Panc1 (cell line): ENCODE measurements at regions not wholly inside any gene's neighbourhood (a gene's known extent, or its start where the extent isn't known, plus 50 kb on each side); places are given as distances from the start of the nearest gene placed in this dataset.

Experiments
- ATAC-seq: fragments of 200-7000 bp; cut with Tn5 transposase; 2 replicates; pipeline ENCODE4 v1.9.1; 2020; ENCODE audit warnings: mild to moderate bottlenecking, moderate library complexity
- BruUV-seq: library from RNA; stranded (reverse); fragments of 400-500 nt; replicated peaks from 2 replicates; lab custom pipeline; 2021; lab: Mats Ljungman, UMichigan
- CTCF ChIA-PET: fragments of 300-600 bp; sonication (Branson Sonifier 250); formaldehyde crosslinking; loops from one replicate; lab custom pipeline; 2022; ENCODE audit warnings: antibody characterized with exemption; lab: Charles Lee
- POLR2A ChIA-PET: fragments of 300-600 bp; sonication (Branson Sonifier 250); formaldehyde crosslinking; loops from one replicate; lab custom pipeline; 2022; ENCODE audit warnings: antibody characterized with exemption; lab: Charles Lee
- DNase-seq: peaks from one replicate; pipeline ENCODE4 v3.0.0-alpha.2; 2010; ENCODE audit warnings: low read depth, low spot score
- H3K27ac ChIP-seq: 2 replicates; pipeline ENCODE4 v1.5.1; 2011; ENCODE audit warnings: mild to moderate bottlenecking, low read length, inconsistent platforms
- H3K27me3 ChIP-seq: fragments of 200-500 bp; sonication (Bioruptor generic); 2 replicates; pipeline ENCODE4 v1.6.0; 2014; ENCODE audit warnings: low read length, inconsistent platforms; ENCODE audit not compliant: control insufficient read depth, insufficient read depth
- H3K36me3 ChIP-seq: fragments of 200-500 bp; sonication (Bioruptor generic); 2 replicates; pipeline ENCODE4 v1.5.1; 2014; ENCODE audit warnings: inconsistent platforms, mild to moderate bottlenecking, low read length, moderate library complexity; ENCODE audit not compliant: control insufficient read depth, insufficient read depth
- H3K4me1 ChIP-seq: 2 replicates; pipeline ENCODE4 v1.5.1; 2011; ENCODE audit warnings: inconsistent platforms, mild to moderate bottlenecking, low read length, moderate library complexity; ENCODE audit not compliant: control insufficient read depth, insufficient read depth
- H3K4me3 ChIP-seq, 2 experiments: 2 replicates each; pipeline ENCODE4 v1.5.1; 2011 to 2012; ENCODE audit warnings: low read depth in 2 of 2, low read length in 2 of 2, mild to moderate bottlenecking in 2 of 2, inconsistent platforms in 1 of 2, moderate library complexity in 1 of 2
- H3K9me3 ChIP-seq: fragments of 200-500 bp; sonication (Bioruptor generic); 2 replicates; pipeline ENCODE4 v1.5.1; 2014; ENCODE audit warnings: low read depth, mild to moderate bottlenecking, inconsistent platforms, low read length, moderate library complexity; ENCODE audit not compliant: control insufficient read depth, insufficient read depth
- POLR2AphosphoS5 ChIP-seq: IDR thresholded peaks from 2 replicates; pipeline ENCODE4 v1.6.1; 2012; ENCODE audit warnings: mild to moderate bottlenecking, low read depth, low read length, moderate library complexity
- SIN3A ChIP-seq: IDR thresholded peaks from 2 replicates; pipeline ENCODE4 v1.6.1; 2012; ENCODE audit warnings: low read depth, mild to moderate bottlenecking, low read length, moderate library complexity, borderline replicate concordance; ENCODE audit not compliant: insufficient read depth
- TCF7L2 ChIP-seq: IDR thresholded peaks from 2 replicates; pipeline ENCODE4 v1.6.1; 2011; ENCODE audit warnings: mild to moderate bottlenecking, low read depth, low read length, inconsistent platforms
- in situ Hi-C: cut with HindIII; loops from 2 replicates; pipeline ENCODE4 v1.10.0; 2016; ENCODE audit warnings: low sequenced_read_pairs, low pct_unique_long_range_greater_than_20kb
- intact Hi-C: fragments of 100-400 bp; cut with micrococcal nuclease; formaldehyde crosslinking; loops from one replicate; pipeline ENCODE4 v1.10.0; 2022; ENCODE audit not compliant: unreplicated experiment
- TF ChIP-seq, protein P1 (sequence below): fragments of 450-650 bp; IDR thresholded peaks from 2 replicates; pipeline ENCODE4 v1.5.1; 2017; ENCODE audit warnings: mild to moderate bottlenecking
- TF ChIP-seq, protein P2 (sequence below), 2 experiments: IDR thresholded peaks; 2 replicates each; pipeline ENCODE4 v1.6.1; 2011 to 2012; ENCODE audit warnings: low read depth in 2 of 2, control low read depth in 1 of 2, low read length in 1 of 2, mild to moderate bottlenecking in 1 of 2, moderate library complexity in 1 of 2; ENCODE audit not compliant: insufficient read depth in 1 of 2

DNA sequence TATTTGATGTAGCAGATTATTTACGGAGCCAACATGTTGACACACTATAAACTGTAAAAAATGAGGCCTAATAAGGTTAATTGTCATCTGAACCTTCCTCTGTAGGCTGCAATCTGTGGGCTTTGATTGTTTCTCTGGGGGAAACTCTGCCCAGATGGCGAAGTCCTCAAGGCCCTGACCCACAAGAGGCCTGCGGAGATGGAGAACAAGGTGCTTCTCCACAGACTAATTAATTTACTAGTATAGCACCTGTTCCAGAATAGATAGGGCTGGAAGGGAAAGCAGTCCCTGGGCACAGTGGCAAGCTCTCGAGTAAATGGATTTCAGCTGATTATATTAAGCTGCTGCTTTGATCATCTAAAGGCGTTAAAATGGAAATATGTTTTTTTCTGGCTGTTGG, 338.8 kb upstream of the DNAJC19 start:
- Histone ChIP-seq H3K4me1 (no peaks in the 10 kb centered on the region), H3K27ac (no peak overlapping the region), H3K9me3 (no peaks in the 10 kb centered on the region), H3K36me3 (no peaks in the 10 kb centered on the region), H3K4me3 (no peak overlapping the region), H3K27me3 (no peaks in the 10 kb centered on the region)
- POLR2A ChIA-PET = no interaction called here
- BruUV-seq = no TSS peak
- DNase-seq (no peak), ATAC-seq (no peak)
- intact Hi-C loops = loop anchor here (10.0 kb wide), 2 partner anchors 286 to 1356 kb away; no protein-coding TSS in a partner anchor
- CTCF ChIA-PET = no interaction called here
- in situ Hi-C loops = no loop called here
- TF ChIP-seq SIN3A (no peak), TCF7L2 (no peak), POLR2AphosphoS5 (no peak)
- TF ChIP-seq, protein P1, sequence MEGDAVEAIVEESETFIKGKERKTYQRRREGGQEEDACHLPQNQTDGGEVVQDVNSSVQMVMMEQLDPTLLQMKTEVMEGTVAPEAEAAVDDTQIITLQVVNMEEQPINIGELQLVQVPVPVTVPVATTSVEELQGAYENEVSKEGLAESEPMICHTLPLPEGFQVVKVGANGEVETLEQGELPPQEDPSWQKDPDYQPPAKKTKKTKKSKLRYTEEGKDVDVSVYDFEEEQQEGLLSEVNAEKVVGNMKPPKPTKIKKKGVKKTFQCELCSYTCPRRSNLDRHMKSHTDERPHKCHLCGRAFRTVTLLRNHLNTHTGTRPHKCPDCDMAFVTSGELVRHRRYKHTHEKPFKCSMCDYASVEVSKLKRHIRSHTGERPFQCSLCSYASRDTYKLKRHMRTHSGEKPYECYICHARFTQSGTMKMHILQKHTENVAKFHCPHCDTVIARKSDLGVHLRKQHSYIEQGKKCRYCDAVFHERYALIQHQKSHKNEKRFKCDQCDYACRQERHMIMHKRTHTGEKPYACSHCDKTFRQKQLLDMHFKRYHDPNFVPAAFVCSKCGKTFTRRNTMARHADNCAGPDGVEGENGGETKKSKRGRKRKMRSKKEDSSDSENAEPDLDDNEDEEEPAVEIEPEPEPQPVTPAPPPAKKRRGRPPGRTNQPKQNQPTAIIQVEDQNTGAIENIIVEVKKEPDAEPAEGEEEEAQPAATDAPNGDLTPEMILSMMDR = no peak
- TF ChIP-seq, protein P2, sequence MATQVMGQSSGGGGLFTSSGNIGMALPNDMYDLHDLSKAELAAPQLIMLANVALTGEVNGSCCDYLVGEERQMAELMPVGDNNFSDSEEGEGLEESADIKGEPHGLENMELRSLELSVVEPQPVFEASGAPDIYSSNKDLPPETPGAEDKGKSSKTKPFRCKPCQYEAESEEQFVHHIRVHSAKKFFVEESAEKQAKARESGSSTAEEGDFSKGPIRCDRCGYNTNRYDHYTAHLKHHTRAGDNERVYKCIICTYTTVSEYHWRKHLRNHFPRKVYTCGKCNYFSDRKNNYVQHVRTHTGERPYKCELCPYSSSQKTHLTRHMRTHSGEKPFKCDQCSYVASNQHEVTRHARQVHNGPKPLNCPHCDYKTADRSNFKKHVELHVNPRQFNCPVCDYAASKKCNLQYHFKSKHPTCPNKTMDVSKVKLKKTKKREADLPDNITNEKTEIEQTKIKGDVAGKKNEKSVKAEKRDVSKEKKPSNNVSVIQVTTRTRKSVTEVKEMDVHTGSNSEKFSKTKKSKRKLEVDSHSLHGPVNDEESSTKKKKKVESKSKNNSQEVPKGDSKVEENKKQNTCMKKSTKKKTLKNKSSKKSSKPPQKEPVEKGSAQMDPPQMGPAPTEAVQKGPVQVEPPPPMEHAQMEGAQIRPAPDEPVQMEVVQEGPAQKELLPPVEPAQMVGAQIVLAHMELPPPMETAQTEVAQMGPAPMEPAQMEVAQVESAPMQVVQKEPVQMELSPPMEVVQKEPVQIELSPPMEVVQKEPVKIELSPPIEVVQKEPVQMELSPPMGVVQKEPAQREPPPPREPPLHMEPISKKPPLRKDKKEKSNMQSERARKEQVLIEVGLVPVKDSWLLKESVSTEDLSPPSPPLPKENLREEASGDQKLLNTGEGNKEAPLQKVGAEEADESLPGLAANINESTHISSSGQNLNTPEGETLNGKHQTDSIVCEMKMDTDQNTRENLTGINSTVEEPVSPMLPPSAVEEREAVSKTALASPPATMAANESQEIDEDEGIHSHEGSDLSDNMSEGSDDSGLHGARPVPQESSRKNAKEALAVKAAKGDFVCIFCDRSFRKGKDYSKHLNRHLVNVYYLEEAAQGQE (IDR thresholded peaks at IDR 0.05; ENCODE audit: insufficient read depth in 1 of 2, low read depth in 2 of 2, low read length in 1 of 2) = no peak

DNA sequence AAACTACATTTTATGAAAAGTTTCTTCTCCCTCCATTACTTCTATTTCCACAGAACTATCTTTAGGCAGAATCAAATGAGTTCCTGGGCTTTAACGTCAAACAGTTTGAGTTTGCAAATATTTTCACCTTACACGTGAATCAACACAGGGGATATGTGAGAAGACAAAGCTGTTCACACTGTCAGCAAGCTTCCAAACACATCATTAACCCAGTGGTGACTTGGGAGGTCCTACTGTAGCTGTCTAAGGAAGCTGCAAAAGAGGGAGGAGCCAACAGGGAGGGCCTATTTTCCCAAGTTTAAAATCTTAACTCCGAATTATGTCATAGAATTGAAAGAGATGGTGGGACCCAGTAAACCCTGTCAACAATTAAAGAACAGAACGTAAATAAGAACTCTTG, 337.8 kb upstream of the DNAJC19 start:
- Histone ChIP-seq H3K27ac (no peak overlapping the region), H3K9me3 (no peaks in the 10 kb centered on the region), H3K4me3 (no peak overlapping the region), H3K36me3 (no peaks in the 10 kb centered on the region), H3K27me3 (no peaks in the 10 kb centered on the region), H3K4me1 (no peaks in the 10 kb centered on the region)
- ATAC-seq = no peak
- TF ChIP-seq TCF7L2 (no peak), SIN3A (no peak), POLR2AphosphoS5 (no peak)
- TF ChIP-seq, protein P1 = no peak
- TF ChIP-seq, protein P2 (IDR thresholded peaks at IDR 0.05; ENCODE audit: insufficient read depth in 1 of 2, low read depth in 2 of 2, low read length in 1 of 2) = no peak
- ChIA-PET CTCF (no interaction called here), POLR2A (no interaction called here)
- no peak for DNase-seq
- BruUV-seq = no TSS peak
- in situ Hi-C loops (no loop called here), intact Hi-C loops (loop anchor here (2.0 to 10.0 kb wide), 3 partner anchors 287 to 1357 kb away; no protein-coding TSS in a partner anchor)
